Sigmoid colon (tissue), 4 donors: ENCODE measurements at regions not wholly inside any gene's neighbourhood (a gene's known extent, or its start where the extent isn't known, plus 50 kb on each side); places are given as distances from the start of the nearest gene placed in this dataset.

Source experiments
- EP300 ChIP-seq, 4 donors: sonication (generic); formaldehyde crosslinking; IDR thresholded peaks; one replicate each; pipeline ENCODE4 v1.6.1; 2017; ENCODE audit warnings: antibody characterized with exemption in 4 of 4
- POLR2A ChIP-seq, 2 donors: fragments of 450-650 bp; IDR thresholded peaks; one replicate each; pipeline ENCODE4 v1.6.1; 2016; ENCODE audit warnings: antibody characterized with exemption in 2 of 2, mild to moderate bottlenecking in 2 of 2, moderate library complexity in 2 of 2
- POLR2AphosphoS5 ChIP-seq, 4 donors: sonication (generic); formaldehyde crosslinking; IDR thresholded peaks; one replicate each; pipeline ENCODE4 v1.6.1; 2017; ENCODE audit warnings: antibody characterized with exemption in 4 of 4
- TF ChIP-seq, protein P1 (sequence below), 4 experiments: fragments of 450-650 bp in 3 of 4; fragments of 200-600 bp in 1 of 4; IDR thresholded peaks; one replicate each; pipeline ENCODE4 v1.5.1; 2016 to 2019; ENCODE audit warnings: antibody characterized with exemption in 4 of 4, mild to moderate bottlenecking in 3 of 4, moderate library complexity in 2 of 4

- no peak for TF ChIP-seq POLR2A (IDR thresholded peaks at IDR 0.05)
- TF ChIP-seq, protein P1, sequence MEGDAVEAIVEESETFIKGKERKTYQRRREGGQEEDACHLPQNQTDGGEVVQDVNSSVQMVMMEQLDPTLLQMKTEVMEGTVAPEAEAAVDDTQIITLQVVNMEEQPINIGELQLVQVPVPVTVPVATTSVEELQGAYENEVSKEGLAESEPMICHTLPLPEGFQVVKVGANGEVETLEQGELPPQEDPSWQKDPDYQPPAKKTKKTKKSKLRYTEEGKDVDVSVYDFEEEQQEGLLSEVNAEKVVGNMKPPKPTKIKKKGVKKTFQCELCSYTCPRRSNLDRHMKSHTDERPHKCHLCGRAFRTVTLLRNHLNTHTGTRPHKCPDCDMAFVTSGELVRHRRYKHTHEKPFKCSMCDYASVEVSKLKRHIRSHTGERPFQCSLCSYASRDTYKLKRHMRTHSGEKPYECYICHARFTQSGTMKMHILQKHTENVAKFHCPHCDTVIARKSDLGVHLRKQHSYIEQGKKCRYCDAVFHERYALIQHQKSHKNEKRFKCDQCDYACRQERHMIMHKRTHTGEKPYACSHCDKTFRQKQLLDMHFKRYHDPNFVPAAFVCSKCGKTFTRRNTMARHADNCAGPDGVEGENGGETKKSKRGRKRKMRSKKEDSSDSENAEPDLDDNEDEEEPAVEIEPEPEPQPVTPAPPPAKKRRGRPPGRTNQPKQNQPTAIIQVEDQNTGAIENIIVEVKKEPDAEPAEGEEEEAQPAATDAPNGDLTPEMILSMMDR (IDR thresholded peaks at IDR 0.05): no peak
- no peak for TF ChIP-seq EP300 (IDR thresholded peaks at IDR 0.05)
- no peak for TF ChIP-seq POLR2AphosphoS5 (IDR thresholded peaks at IDR 0.05)
These were observed 508.4 kb downstream of the ZEB2 start for GRCh38 chr2:144011553-144011952.
